PC-9 (cell line): ENCODE measurements at regions not wholly inside any gene's neighbourhood (a gene's known extent, or its start where the extent isn't known, plus 50 kb on each side); places are given as distances from the start of the nearest gene placed in this dataset.

Source experiments
- EZH2 ChIP-seq: fragments of 200-600 bp; sonication (generic); IDR thresholded peaks from 2 replicates; pipeline ENCODE4 v1.8.0; 2017; ENCODE audit warnings: antibody characterized with exemption, low read depth
- TF ChIP-seq, protein P1 (sequence below): fragments of 200-600 bp; sonication (generic); conservative IDR thresholded peaks from 2 replicates; pipeline ENCODE4 v1.6.1; 2017; ENCODE audit warnings: mixed run types, antibody characterized with exemption, mild to moderate bottlenecking, moderate library complexity

GRCh38 chrX:81390237-81390636 lies 188.3 kb downstream of the SH3BGRL start:
- TF ChIP-seq, protein P1, sequence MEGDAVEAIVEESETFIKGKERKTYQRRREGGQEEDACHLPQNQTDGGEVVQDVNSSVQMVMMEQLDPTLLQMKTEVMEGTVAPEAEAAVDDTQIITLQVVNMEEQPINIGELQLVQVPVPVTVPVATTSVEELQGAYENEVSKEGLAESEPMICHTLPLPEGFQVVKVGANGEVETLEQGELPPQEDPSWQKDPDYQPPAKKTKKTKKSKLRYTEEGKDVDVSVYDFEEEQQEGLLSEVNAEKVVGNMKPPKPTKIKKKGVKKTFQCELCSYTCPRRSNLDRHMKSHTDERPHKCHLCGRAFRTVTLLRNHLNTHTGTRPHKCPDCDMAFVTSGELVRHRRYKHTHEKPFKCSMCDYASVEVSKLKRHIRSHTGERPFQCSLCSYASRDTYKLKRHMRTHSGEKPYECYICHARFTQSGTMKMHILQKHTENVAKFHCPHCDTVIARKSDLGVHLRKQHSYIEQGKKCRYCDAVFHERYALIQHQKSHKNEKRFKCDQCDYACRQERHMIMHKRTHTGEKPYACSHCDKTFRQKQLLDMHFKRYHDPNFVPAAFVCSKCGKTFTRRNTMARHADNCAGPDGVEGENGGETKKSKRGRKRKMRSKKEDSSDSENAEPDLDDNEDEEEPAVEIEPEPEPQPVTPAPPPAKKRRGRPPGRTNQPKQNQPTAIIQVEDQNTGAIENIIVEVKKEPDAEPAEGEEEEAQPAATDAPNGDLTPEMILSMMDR = no peak
- no peak for TF ChIP-seq EZH2
